ENCODE measurements at regions not wholly inside any gene's neighbourhood (a gene's known extent, or its start where the extent isn't known, plus 50 kb on each side); places are given as distances from the start of the nearest gene placed in this dataset.

DNA sequence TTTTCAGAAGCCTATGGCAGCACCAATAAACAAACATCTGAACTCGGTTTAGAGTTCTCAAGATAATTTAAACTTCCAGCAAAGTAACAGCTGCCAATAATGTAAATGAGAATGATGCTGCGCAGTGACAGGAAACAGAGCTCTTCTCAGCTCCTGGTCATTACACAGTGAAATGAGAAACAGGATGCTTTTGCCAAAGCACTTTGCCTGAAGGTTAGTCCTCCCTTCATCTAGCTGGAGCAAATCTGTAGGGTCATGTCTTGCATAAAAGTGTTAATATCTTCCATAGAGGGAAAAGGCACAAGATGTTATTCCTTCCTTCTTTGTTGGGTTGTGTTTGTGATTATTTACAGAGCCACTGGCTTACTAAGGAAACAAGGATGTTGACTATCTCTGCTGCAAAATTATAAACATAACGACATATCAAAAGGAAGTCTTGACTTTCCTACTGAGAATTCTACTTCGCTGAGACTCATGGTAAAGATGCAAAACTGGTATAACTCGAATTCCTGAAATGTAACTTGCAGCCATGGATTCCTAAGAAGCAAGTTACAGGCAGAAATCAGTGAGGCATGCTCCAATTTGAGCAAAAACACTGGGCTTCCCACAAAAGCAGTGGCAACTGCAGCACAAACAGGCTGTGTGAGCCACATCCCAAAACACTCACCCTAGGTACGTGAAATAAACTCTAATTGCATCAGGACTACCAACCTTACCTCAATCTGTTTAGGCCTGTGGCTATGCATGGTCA is 102.5 kb upstream of the BEND6 start:
- Histone ChIP-seq H3K27me3 (ENCODE audit: control insufficient read depth in 3 of 3, insufficient read depth in 3 of 3, low read length in 2 of 3) (no peaks in the 10 kb centered on the region), H3K4me1 (ENCODE audit: control insufficient read depth in 5 of 5, insufficient read depth in 5 of 5, low read length in 5 of 5) (peaks cover 2 to 15% (median 6%) of the 10 kb centered on the region in 5 donors), H3K9me3 (ENCODE audit: control insufficient read depth in 4 of 4, insufficient read depth in 3 of 4, low read length in 3 of 4) (no peaks in the 10 kb centered on the region), H3K27ac (ENCODE audit: low read depth in 1 of 2, low read length in 1 of 2) (peak overlapping the region in 1 of 2 donors; percentile 61), H3K36me3 (ENCODE audit: control insufficient read depth in 4 of 4, insufficient read depth in 4 of 4, low read length in 4 of 4) (no peaks in the 10 kb centered on the region), H3K4me3 (no peak overlapping the region), H3K9ac (ENCODE audit: insufficient read depth in 1 of 2, low read length in 2 of 2) (peak overlapping the region; percentile 9 to 73)
- DNase-seq (peak; percentile 18 to 73 (median 61)), ATAC-seq (ENCODE audit: insufficient read depth, low FRiP score) (no peak)
- TF ChIP-seq, protein P1, sequence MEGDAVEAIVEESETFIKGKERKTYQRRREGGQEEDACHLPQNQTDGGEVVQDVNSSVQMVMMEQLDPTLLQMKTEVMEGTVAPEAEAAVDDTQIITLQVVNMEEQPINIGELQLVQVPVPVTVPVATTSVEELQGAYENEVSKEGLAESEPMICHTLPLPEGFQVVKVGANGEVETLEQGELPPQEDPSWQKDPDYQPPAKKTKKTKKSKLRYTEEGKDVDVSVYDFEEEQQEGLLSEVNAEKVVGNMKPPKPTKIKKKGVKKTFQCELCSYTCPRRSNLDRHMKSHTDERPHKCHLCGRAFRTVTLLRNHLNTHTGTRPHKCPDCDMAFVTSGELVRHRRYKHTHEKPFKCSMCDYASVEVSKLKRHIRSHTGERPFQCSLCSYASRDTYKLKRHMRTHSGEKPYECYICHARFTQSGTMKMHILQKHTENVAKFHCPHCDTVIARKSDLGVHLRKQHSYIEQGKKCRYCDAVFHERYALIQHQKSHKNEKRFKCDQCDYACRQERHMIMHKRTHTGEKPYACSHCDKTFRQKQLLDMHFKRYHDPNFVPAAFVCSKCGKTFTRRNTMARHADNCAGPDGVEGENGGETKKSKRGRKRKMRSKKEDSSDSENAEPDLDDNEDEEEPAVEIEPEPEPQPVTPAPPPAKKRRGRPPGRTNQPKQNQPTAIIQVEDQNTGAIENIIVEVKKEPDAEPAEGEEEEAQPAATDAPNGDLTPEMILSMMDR (IDR thresholded peaks at IDR 0.05; ENCODE audit: control extremely low read depth, extremely low read depth) = no peak
- WGBS, 2 donors = 44 to 49% methylated on average over 6 of the region's 6 CpGs

DNA sequence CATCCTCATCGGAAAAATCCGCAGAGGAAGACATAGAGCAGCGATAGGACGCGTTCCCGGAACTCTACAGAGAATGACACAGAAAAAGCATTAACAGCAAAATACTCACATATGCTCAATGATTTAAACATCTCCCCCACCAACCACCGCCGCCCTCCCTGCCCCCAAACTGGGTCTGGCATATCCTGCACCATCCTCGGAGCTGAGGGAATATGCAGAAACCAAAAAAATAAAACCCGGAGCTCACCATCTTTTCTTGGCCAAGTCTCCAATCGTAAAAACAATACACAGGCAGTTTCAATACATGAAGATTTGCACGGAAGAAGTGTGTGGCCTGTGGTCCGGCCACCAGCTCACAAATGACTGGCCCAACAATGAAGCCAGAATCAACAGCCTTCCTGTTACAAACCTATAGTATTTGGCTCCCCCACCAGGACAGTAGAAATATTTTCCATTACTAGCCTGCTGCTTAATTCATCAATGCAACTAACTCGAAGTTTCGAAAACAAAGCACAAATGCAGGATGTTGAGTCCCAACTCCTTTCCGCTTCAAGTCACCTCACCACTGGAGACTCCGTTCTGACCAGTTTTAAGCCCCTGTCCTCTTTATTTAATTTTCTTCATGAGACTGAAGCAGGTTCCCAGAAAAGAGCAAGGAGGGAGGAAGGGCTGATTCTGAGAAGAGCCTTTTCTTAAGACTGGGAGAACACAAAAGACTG is 103.2 kb upstream of the BEND6 start:
- 5 to 8% methylated on average over 17 of the region's 17 CpGs for WGBS, 2 donors

DNA sequence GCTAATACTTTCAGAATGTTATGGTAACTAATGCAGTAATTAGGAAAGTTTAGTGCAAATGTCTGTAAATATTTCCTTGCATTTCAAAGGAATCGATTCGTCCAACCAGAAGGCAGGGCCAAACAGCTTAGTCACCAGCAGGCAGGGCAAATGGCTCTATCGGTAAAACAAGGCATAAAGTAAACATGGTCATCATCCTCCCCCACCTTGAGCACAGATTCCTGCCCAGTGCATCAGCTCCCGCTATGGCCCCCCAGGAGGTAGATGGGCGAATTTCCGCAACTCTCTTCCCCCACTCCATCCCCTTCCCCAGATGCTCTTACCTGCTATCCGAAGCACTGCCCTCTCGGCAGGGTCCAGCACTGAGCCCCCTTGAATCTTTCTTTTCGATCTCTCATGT is 103.8 kb upstream of the BEND6 start:
- peak in 2 of 3 donors; percentile 15 to 33 for DNase-seq
- Histone ChIP-seq H3K27me3 (ENCODE audit: control insufficient read depth in 3 of 3, insufficient read depth in 3 of 3, low read length in 2 of 3) (no peaks in the 10 kb centered on the region), H3K4me3 (peak overlapping the region; percentile 36), H3K4me1 (ENCODE audit: control insufficient read depth in 5 of 5, insufficient read depth in 5 of 5, low read length in 5 of 5) (peaks cover 2 to 15% (median 4%) of the 10 kb centered on the region in 5 donors), H3K36me3 (ENCODE audit: control insufficient read depth in 4 of 4, insufficient read depth in 4 of 4, low read length in 4 of 4) (no peaks in the 10 kb centered on the region), H3K27ac (ENCODE audit: low read depth in 1 of 2, low read length in 1 of 2) (peak overlapping the region in 1 of 2 donors; percentile 61), H3K9ac (ENCODE audit: insufficient read depth in 1 of 2, low read length in 2 of 2) (peak overlapping the region; percentile 13 to 73), H3K9me3 (ENCODE audit: control insufficient read depth in 4 of 4, insufficient read depth in 3 of 4, low read length in 3 of 4) (no peaks in the 10 kb centered on the region)
- ATAC-seq (ENCODE audit: insufficient read depth, low FRiP score) = no peak
- WGBS, 2 donors = 7 to 17% methylated on average over 9 of the region's 9 CpGs
- TF ChIP-seq, protein P1 (IDR thresholded peaks at IDR 0.05; ENCODE audit: control extremely low read depth, extremely low read depth) = no peak

More for the DNA sequence above, 103.2 kb upstream of the BEND6 start:
- H3K4me3 ChIP-seq = peak overlapping the region; percentile 36
- H3K4me1 ChIP-seq (ENCODE audit: control insufficient read depth in 5 of 5, insufficient read depth in 5 of 5, low read length in 5 of 5) = peaks cover 2 to 15% (median 6%) of the 10 kb centered on the region in 5 donors
- H3K27ac ChIP-seq (ENCODE audit: low read depth in 1 of 2, low read length in 1 of 2) = peak overlapping the region; percentile 40 to 61
- H3K27me3 ChIP-seq (ENCODE audit: control insufficient read depth in 3 of 3, insufficient read depth in 3 of 3, low read length in 2 of 3) = no peaks in the 10 kb centered on the region
- no peaks in the 10 kb centered on the region for H3K36me3 ChIP-seq (ENCODE audit: control insufficient read depth in 4 of 4, insufficient read depth in 4 of 4, low read length in 4 of 4)
- ATAC-seq (ENCODE audit: insufficient read depth, low FRiP score) (peak; percentile 82), DNase-seq (peak; percentile 59 to 94 (median 94))
- H3K9me3 ChIP-seq (ENCODE audit: control insufficient read depth in 4 of 4, insufficient read depth in 3 of 4, low read length in 3 of 4) = no peaks in the 10 kb centered on the region
- H3K9ac ChIP-seq (ENCODE audit: insufficient read depth in 1 of 2, low read length in 2 of 2) = peak overlapping the region; percentile 13 to 73
- TF ChIP-seq, protein P1 (IDR thresholded peaks at IDR 0.05; ENCODE audit: control extremely low read depth, extremely low read depth) = peak; percentile 58
